HPDE6-E6E7 (cell line): ENCODE measurements at regions not wholly inside any gene's neighbourhood (a gene's known extent, or its start where the extent isn't known, plus 50 kb on each side); places are given as distances from the start of the nearest gene placed in this dataset.

ENCODE experiments used
- DNase-seq: peaks from one replicate; pipeline ENCODE4 v3.0.0; 2011; ENCODE audit warnings: missing footprints; ENCODE audit errors: extremely low spot score

DNA sequence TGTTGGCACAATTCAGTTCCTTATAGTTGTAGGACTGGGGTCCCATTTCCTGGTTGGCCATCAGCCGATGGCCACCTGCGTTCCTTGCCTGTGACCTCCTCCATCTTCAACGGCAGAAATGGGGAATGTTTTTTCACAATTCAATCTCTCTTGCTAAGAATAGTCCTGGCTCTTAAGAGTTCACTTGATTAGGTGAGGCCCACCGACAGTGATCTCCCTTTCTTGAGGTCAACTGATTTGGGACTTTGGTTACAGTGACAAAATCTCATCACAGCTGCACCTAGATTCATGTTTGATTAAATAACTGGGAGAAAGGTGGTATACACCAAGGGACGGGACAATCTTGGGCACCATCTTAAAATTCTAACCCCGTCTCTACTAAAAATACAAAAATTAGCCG, 139.1 kb upstream of the DTNBP1 start:
- DNase-seq = no peak

DNA sequence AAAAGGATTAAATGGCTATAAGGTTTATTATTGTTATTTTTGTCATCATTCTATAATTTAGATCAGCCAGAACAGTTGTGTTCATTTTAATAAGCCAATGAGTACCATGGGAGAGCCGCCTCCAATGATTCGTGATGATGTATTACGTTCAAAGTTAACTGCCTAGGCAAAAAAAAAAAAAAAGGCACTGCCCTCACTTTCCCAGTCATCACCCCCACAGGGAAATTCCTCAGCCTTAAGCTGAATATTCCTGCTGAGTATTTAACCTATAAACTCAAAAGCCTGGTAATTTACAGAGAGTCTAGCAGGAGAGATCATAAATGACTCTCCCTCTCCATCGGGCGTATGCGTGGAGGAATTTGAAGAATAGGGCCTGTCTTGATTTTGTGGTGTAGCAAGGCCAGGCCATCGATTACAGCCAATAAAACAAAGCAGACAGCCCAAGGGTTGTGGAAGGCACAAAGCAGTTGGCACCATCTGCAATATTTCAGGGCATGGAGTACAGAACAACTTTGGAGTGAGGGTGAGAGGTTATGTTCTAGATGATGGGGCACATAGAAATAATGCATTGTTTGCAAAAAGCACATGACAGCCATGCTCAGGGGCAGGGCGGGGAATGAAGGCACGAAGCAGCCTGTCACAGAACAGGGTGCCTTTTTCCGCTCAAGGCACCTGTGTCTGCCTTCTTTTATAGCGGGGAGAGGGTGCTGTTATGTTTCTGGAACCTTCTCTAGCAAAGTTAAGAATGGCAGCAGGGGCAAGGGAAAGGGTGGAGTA, 138.2 kb upstream of the DTNBP1 start:
- DNase-seq = no peak

DNA sequence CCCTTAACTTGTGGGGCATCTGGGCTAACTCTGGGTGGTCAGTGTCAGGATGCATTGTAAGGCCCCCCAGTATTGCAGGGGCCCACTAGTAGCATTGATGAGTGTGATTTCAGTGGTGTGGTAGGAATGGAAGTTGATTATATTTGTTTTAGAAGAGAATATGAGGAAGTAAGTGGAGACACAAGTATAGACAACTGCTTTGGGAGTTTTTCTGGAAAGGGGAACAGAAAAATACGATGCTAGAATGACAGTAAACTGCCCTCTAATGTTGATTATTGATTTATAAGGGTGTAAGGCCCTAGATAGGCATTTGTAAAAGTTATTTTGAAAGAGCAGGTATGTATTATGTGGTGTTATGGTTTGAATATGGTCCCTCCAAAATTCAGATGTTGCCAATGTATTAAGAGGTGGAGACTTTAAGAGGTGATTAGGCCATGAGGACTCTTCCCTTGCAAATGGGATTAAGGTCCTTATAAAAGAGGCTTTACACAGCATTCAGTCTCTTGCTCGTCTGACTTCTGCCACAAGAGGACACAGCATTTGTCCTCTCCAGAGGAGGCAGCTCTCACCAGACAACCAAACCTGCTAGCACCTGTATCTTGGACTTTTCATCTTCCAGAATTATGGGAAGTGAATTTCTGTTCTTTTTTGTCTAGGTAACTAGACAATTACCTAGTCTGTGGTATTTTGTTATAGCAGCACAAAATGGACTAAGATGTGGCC, 135.9 kb upstream of the DTNBP1 start:
- DNase-seq = no peak

DNA sequence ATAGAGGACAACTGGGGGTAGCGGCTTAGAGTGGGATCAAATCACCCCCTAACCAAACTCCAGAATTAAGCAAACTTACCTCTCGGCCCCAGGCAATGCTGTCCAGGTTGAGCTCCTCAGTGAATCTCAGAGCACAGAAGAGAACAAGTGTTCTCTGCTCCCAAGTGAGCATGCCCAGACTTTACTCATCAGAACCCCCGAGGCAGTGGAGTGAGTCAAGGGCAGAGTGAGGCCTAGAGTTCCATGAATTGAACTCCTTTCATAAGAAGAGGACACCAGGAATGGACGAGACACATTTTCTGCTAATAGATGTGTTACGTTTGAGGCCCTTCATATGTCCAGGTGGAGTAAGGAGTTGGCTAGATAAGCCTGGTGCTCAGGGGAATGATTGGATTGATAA, 134.0 kb upstream of the DTNBP1 start:
- DNase-seq = no peak

DNA sequence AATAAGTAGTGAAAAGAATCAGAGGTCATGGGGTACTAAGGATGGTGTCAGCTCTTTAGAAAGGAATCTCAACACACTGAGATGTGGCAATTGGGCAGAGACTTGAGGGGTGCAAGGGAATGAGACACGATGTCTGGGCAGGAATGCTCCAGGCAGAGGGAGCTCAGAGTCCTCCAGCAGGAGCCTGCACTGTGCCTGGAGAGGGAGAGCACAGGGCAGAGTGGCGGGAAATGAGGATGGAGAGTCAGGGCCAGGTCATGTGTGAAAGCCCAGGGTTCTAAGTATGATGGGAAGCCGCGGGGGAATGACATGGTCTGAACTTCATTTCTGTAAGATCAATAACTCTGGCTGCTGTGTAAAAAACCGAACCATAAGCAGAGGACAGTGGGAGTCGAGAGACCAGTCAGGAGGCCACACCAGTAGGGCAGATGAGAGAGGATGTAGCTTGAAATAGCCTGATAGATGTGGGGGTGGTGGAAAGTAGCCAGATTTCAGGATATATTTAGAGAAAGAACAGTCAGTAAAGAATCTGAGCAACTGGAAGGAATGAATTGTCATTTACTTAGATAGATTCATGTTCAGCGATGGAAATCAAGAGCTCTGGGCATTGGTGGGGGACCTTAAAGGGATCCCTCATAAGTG, 133.4 kb upstream of the DTNBP1 start:
- no peak for DNase-seq

DNA sequence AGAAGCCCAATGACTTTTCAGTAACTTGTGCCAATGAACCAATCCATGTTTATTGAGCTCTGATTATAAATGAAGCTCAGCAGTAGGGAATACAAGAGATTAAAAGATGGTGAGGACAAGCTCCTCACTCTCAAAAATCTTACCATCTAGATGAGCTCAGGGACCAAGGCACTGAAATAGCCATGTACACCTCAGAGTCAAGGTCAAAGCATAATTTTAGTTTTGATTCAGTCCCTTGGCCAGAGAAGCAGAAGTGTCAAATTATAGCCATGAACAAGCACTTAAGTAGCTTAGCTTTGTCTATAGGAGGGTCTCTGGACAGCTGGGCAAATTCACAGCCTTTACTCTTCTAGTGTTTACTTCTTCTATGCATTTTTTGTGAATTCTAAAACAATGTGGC, 131.0 kb upstream of the DTNBP1 start:
- DNase-seq = no peak

DNA sequence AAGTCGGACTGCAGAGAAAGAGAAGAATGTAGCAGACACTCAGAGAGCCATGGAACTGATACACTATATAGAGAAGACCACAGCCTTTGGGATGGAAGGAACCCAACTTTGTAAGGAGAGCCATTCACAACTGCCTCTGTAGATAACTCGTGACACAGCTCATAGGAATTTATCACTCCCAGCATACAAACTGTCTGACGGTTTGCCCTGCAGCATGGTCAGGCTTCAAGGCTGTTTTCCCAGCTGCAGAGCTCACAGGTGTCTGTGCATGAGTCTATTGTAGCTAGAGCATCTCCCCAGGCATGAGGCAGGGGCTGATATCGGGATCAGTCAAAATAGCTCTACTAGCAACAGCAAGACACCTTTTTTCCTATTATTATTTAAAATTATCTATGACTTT, 130.5 kb upstream of the DTNBP1 start:
- peak; percentile 19 for DNase-seq

DNA sequence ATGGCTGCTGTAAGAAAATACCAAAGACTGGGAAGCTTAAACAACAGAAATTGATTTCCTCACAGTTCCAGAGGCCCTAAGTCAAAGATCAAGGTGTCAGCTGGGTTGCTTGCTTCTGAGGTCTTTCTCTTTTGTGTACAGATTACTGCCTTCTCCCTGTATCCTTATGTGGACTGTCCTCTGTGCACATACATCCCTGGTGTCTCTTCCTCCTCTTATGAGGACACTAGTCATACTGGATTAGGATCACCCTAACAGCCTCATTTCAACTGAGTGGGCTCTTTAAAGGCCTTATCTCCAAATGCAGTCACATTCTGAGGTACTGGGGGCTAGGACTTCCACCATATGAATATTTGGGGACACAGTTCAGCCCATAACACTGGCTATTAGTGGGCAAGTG, 130.0 kb upstream of the DTNBP1 start:
- DNase-seq = no peak

DNA sequence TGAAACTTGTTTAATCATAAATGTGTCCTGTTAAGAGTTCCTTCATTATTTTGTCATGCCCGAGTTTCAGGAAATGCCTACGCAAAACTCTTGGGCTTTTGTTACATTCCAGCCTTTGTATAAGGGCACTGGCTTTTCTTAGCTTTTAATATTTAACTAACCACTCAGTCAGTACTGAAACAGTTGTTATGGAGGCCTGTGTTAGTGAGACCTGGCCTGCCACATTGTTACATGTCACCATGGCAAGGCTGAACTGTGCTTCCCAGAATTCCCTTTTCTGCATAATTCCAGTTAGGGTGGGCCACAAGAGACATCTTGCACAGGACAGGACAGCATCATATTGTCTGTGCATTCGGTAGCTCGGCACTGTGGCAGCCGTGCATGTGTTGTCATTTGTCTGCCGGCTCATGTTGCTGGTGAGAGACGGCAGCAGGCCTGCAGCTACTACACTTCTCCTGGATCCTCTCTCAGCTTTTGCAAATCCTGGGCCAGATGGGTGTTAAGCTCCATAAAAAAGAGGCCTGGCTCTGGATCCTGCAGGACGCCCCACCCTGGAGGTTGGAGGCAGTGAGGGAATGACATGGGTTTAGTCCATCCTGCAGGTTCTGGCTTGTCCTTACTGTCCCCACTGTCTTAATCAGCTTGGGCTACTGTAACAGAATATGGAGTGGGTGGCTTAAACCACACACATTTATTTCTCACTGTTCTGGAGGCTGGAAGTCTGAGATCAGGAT, 128.8 kb upstream of the DTNBP1 start:
- no peak for DNase-seq

DNA sequence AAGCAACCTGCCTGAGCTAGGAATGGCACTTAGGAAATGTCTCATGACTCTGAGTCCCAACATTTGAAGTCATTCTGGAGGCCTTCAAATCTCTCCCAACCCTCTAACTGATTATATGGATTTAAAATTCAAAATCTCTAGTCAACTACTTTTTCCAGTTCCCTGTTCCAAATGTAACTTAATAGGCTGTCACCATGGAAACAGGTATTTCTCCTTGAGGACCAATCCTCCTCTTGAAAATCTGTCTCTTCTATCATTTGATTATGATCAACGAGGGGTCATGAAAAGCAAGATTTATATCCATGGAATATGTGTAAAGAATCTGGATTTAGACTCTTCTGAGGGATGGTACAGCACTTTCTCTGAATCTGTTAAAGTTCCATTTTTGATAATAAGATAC, 127.3 kb upstream of the DTNBP1 start:
- no peak for DNase-seq

DNA sequence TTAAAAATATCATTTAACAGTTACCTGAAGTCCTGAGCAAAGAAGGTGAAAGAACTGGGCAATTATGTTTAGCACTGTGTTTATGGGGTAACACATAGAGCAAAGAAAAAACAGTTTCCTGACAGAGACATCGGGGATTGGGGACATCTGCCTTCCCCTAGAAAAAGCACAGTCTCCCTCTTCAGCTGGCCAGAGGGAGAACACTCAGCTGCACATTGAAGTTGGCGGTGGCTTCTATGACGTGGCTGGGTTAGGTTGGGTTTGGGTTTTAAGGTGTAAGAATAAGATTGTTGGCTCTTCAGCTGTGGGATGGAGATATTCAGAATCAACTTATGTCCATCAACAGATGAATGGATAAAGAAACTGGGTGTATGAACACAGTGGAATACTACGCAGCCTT, 124.0 kb upstream of the DTNBP1 start:
- no peak for DNase-seq

DNA sequence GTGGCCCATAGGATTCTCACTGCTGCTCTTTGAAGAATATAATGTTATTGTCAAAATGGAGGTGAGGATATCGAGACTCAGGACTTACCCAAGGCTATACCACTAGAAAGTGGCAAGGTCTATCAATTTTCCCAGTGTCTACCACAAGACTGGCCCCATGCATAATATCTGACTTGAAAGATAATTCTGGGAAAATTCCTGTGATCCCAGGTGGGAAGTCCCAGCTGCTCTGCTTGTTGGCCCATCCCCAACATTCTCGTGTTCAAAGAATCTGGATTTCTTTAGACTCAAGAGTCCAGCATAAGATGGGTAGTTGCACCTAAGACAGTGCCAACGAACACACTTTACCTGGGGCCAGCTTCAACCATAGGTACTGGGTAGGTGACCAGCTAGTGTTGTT, 120.7 kb upstream of the DTNBP1 start:
- DNase-seq = no peak

DNA sequence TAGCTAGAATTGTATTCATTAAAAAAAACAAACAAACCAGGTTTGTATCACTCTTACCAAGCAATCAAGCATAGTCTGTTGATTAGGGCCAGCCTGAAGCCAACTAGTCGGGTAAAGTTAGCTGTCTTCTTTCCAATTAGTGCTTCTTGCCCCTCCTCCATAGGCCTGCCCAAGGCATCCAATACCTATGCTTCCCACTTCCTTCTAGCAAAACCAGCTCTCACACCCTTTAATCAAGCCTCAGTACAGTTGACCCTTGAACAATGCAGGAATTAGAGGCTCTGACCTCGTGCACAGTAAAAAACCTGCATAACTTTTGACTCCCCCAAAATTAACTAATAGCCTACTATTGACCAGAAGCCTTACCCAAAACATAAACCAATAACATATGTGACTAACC, 119.1 kb upstream of the DTNBP1 start:
- DNase-seq = no peak

DNA sequence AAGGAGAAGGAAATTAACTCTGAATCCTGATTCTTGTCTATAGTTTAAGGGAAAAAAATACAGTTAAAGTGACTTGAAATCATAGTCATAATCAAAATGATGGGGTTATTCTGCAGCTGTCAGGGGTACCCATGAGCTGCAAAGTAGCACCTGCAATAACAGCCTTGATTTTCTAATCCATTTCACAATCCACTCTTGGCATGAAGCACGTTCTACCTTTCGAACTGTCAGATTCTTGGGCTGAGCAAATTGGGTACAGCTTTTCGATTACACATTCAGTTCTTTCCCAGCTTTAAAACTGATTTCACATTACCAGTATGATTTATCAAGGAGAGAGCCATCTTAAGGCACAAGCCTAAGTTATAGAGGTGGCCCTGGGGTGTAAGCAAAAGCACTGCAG, 118.5 kb upstream of the DTNBP1 start:
- DNase-seq = no peak

DNA sequence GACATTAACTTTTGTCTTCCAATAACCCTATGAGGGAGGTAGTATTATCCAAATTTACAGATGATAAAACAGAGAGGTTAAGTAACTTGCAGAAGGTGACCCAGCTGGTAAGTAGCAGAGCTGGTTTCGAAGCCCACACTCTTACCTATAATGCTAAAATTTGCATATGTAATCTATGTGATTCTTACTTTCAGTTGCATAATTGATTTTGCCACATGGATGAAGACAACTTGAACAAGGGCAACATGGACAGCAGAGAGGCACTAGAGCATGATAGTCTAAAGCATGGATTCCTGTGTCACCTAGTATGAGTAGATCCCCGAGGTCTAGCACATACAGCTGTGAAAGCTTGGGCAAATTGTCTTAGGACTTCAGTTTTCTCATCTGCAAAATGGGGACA, 117.6 kb upstream of the DTNBP1 start:
- no peak for DNase-seq

DNA sequence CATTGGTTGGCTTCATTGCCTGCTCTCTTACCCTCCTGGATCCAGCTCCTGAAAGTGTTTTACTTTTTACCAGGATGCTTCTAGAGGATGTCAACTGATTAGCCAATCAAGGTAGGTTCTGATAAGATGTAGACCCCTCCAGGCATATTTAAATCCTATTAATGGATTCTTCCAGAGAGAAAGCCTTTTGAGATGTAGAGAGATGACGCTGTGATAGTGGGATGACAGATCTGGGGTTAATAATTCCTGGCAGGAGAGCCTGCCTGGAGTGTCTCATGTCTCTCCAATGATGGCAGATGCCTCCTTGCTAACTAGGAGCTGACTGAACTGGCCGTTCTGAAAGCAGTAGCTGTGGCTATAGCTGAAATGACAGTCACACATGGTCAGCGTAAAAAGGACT, 116.9 kb upstream of the DTNBP1 start:
- no peak for DNase-seq

DNA sequence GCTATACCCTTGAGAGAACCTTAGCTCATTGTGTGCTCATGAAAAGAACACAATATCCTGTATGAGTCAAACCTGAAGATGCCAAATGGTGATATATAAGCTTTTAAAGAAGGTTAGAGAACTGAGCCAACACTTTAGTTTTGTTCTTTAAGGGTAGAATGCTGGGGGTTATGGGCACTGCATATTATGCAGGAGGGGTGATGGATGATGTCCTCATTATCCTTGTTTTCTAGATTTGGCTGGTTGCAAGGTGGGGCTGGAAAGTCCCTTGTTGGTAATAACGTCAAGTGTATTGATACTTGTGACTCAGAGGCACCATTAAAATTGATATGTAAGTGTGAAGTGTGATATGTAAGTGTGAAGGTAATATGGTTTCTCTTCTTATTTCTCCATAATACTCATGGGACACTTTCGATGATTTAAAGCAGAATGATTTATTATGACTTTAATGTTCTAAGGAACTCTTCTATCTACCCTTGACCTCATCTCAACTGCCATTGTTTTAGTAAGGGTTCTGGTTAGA, 113.7 kb upstream of the DTNBP1 start:
- DNase-seq = no peak

DNA sequence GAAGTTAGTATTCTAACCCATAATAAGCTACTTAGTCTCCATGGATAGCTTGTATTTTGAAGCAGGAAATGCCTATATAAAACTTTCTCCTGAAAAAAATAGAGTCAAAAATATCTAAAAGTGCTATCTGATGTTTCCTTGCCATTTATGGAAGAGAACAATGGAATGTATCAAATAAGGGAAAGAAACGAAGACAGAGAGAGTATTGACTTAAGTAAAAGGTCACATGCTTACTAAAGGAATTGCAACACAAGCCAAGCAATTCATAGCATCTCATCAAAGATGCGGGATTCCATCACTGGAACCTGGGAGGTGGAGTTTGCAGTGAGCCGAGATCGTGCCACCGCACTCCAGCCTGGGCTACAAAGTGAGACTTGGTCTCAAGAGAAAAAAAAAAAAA, 112.9 kb upstream of the DTNBP1 start:
- DNase-seq = no peak

DNA sequence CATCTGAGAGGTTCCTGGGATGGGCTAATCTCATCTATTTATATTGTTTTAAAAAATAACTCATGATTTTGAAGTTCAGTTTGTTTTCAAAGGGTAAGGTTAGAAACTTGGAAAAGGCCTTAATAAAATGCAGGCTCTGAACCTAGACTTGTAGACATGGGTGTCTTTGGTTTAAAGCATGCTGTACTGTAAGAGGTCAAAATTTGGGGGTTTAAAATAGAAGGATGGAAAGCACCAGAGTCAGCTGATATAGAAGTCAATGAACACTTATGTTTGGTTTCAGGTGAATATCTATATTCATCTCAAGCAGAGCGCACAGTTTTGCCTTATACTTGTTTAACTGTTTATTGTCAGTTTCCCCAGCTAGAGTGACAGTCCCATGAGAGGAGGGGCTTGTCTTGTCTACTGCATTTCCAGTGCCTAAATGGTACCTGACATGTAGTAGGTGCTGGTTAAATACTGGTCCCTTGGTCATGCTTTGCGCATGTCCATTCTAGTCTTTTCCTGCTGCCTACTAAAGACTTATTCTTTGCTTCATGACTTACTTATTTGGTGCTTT, 112.3 kb upstream of the DTNBP1 start:
- DNase-seq = no peak

DNA sequence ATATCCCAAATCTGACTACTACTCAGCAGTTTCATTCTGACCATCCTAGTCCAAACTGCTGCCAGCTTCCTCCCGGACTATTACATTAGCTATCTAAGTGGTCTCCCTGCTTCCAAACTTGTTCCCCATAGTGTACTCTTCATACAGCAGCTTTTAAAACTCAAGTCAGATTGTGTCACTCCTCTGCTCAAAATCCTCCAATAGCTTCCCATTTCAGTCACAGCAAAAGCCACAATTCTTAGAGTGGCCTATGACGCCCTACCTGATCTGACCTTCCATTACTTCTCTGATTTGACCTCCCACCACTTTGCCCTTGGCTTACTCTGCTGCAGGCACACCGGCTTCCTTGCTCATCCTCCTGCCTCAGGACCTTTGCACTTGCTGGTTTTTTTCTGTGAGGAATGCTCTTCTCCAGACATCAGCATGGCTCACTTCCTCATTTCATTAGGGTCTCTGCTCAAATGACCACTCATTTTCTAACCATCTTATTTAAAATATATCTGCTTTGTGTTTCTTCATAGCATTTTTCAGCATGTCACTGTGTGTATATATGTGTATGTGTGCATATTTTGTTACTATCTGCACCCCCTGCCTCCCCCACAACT, 111.1 kb upstream of the DTNBP1 start:
- no peak for DNase-seq

DNA sequence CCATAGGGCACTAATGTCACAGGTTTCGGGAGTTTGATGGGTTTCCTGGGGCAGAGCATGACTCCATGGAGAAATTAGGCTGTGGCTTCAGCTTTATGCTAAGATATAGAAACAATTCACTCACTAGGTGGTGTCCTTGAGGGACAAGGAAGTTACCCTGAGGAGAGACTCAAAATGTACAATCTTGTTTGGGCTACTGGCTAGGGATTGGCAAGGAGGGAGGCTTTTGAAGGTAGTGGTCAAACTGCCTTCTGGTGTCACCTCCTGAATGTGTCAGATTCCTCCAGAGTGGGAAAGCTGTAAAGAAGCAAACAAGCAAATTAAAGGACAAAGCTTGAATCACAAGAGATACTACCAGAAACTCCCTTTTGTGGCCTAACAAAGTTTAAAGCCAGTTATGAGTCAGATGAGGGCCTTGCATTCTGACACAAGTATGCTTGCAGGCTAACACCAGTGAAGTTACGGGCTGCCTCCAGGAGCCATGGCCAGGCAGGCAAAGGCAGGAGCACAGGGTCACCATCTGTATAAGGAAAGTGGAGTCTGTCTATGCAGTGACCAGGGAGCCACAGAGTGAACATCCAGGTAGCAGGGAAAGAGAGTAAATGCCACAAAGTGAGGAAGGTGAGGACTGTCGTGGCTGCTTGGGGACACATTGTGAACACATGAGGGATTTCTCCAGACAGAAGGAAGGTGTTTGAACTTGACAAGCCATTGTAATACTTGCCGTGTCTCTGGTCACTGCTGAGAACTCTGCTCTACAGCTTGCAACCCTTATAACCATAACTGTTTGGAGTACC, 107.7 kb upstream of the DTNBP1 start:
- DNase-seq = no peak
